RWPE1 (cell line): ENCODE measurements at regions not wholly inside any gene's neighbourhood (a gene's known extent, or its start where the extent isn't known, plus 50 kb on each side); places are given as distances from the start of the nearest gene placed in this dataset.

ENCODE experiments used
- CTCF ChIA-PET: fragments of 350-600 bp; sonication (Branson Sonifier 250); formaldehyde crosslinking; extraction: SDS; loops from one replicate; lab custom pipeline; 2021; lab: Yijun Ruan, JAX
- POLR2A ChIA-PET: fragments of 400-600 bp; formaldehyde crosslinking; extraction: SDS; loops from one replicate; lab custom pipeline; 2020; ENCODE audit warnings: antibody characterized with exemption; ENCODE audit not compliant: low non-redundant PET; lab: Yijun Ruan, JAX
- DNase-seq: peaks from one replicate; pipeline ENCODE4 v3.0.0; 2012; ENCODE audit warnings: low spot score
- H3K27ac ChIP-seq: fragments of 450-650 bp; 2 replicates; pipeline ENCODE4 v1.5.1; 2017
- CTCF ChIP-seq: fragments of 450-650 bp; conservative IDR thresholded peaks from 2 replicates; pipeline ENCODE4 v1.5.1; 2017; ENCODE audit warnings: low read depth, mild to moderate bottlenecking

GRCh38 chr2:240225660-240226475, 85.4 kb upstream of the OTOS start:
- H3K27ac ChIP-seq: no peak overlapping the region
- no peak for DNase-seq
- ChIA-PET POLR2A (interaction anchor here (0.6 kb wide), 1 partner anchor 775 kb away, joined by 3 read pairs; no protein-coding TSS in a partner anchor), CTCF (interaction anchor here (0.6 kb wide), 1 partner anchor 207 kb away, joined by 3 read pairs; no protein-coding TSS in a partner anchor)
- TF ChIP-seq CTCF: no peak

GRCh38 chr2:240226672-240227537, 86.4 kb upstream of the OTOS start:
- no peak for DNase-seq
- TF ChIP-seq CTCF: no peak
- POLR2A ChIA-PET: interaction anchor here (0.6 kb wide), 1 partner anchor 776 kb away, joined by 3 read pairs; no protein-coding TSS in a partner anchor
- H3K27ac ChIP-seq: no peak overlapping the region
- CTCF ChIA-PET: no interaction called here

- POLR2A ChIA-PET: no interaction called here
- CTCF ChIA-PET: interaction anchor here (0.5 to 0.7 kb wide), 3 partner anchors 24 to 329 kb away, joined by 3 to 6 read pairs (median 4); no protein-coding TSS in a partner anchor
- H3K27ac ChIP-seq: no peak overlapping the region
- DNase-seq: no peak
- TF ChIP-seq CTCF: no peak
These were observed 87.3 kb upstream of the OTOS start for GRCh38 chr2:240227538-240228428.

- no peak for DNase-seq
- H3K27ac ChIP-seq: no peak overlapping the region
- no peak for TF ChIP-seq CTCF
- ChIA-PET CTCF (no interaction called here), POLR2A (no interaction called here)
These were observed 88.5 kb upstream of the OTOS start for GRCh38 chr2:240229005-240229404.

GRCh38 chr2:240229603-240230235, 89.3 kb upstream of the OTOS start:
- DNase-seq: no peak
- POLR2A ChIA-PET: no interaction called here
- CTCF ChIA-PET: interaction anchor here (1.1 kb wide), 1 partner anchor 227 kb away, joined by 3 read pairs; no protein-coding TSS in a partner anchor

More at GRCh38 chr2:240229603-240230235, 89.3 kb upstream of the OTOS start:
- no peak for TF ChIP-seq CTCF
- no peak overlapping the region for H3K27ac ChIP-seq
